H9 (cell line): ENCODE measurements at regions not wholly inside any gene's neighbourhood (a gene's known extent, or its start where the extent isn't known, plus 50 kb on each side); places are given as distances from the start of the nearest gene placed in this dataset.

ENCODE experiments used
- DNase-seq: peaks from one replicate; pipeline ENCODE4 v3.0.0-alpha.2; 2017
- H2AFZ ChIP-seq: one replicate; pipeline ENCODE4 v1.6.1; 2013; ENCODE audit warnings: mild to moderate bottlenecking, low read length, control low read depth, moderate library complexity
- H2AK5ac ChIP-seq: 2 replicates; pipeline ENCODE4 v1.6.1; 2013; ENCODE audit warnings: low read length, control low read depth, mixed read lengths; ENCODE audit not compliant: insufficient read length
- H2BK120ac ChIP-seq: one replicate; pipeline ENCODE4 v1.6.1; 2013; ENCODE audit warnings: low read depth, mild to moderate bottlenecking, low read length, control low read depth, inconsistent platforms; ENCODE audit not compliant: poor library complexity, severe bottlenecking
- H2BK12ac ChIP-seq: 2 replicates; pipeline ENCODE4 v1.6.1; 2013; ENCODE audit warnings: low read length, control low read depth, mixed read lengths, low read depth; ENCODE audit not compliant: insufficient read length
- H2BK15ac ChIP-seq: 2 replicates; pipeline ENCODE4 v1.6.1; 2013; ENCODE audit warnings: low read depth, low read length, control low read depth
- H2BK20ac ChIP-seq: one replicate; pipeline ENCODE4 v1.6.1; 2013; ENCODE audit warnings: low read depth, mild to moderate bottlenecking, low read length, control low read depth, inconsistent platforms; ENCODE audit not compliant: poor library complexity, severe bottlenecking
- H2BK5ac ChIP-seq: 2 replicates; pipeline ENCODE4 v1.6.1; 2013; ENCODE audit warnings: low read length, control low read depth, mixed read lengths; ENCODE audit not compliant: insufficient read length
- H3K14ac ChIP-seq: 2 replicates; pipeline ENCODE4 v1.6.1; 2013; ENCODE audit warnings: low read length, control low read depth; ENCODE audit not compliant: insufficient read depth
- H3K18ac ChIP-seq: 2 replicates; pipeline ENCODE4 v1.6.1; 2013; ENCODE audit warnings: low read depth, mild to moderate bottlenecking, mixed read lengths, low read length, control low read depth; ENCODE audit not compliant: insufficient read length
- H3K23ac ChIP-seq: 2 replicates; pipeline ENCODE4 v1.6.1; 2013; ENCODE audit warnings: low read length, control low read depth, mixed read lengths, low read depth; ENCODE audit not compliant: insufficient read length
- H3K23me2 ChIP-seq: 2 replicates; pipeline ENCODE4 v1.6.1; 2013; ENCODE audit warnings: low read depth, mild to moderate bottlenecking, mixed read lengths, low read length, control low read depth; ENCODE audit not compliant: insufficient read length, poor library complexity, severe bottlenecking
- H3K27ac ChIP-seq: 2 replicates; pipeline ENCODE4 v1.5.1; 2013; ENCODE audit warnings: low read length, control low read depth, mixed read lengths, low read depth; ENCODE audit not compliant: insufficient read length
- H3K27me3 ChIP-seq: 2 replicates; pipeline ENCODE4 v1.6.1; 2013; ENCODE audit warnings: low read length, control low read depth, inconsistent platforms; ENCODE audit not compliant: insufficient read depth
- H3K4ac ChIP-seq: 2 replicates; pipeline ENCODE4 v1.6.1; 2013; ENCODE audit warnings: low read depth, mild to moderate bottlenecking, control low read depth, inconsistent platforms, low read length, moderate library complexity
- H3K4me1 ChIP-seq: 2 replicates; pipeline ENCODE4 v1.6.1; 2013; ENCODE audit warnings: low read length, control low read depth, inconsistent platforms; ENCODE audit not compliant: insufficient read depth
- H3K4me2 ChIP-seq: 2 replicates; pipeline ENCODE4 v1.6.1; 2013; ENCODE audit warnings: low read length, control low read depth, mixed read lengths; ENCODE audit not compliant: insufficient read length, insufficient read depth
- H3K56ac ChIP-seq: 2 replicates; pipeline ENCODE4 v1.6.1; 2013; ENCODE audit warnings: low read depth, mild to moderate bottlenecking, mixed read lengths, low read length, control low read depth; ENCODE audit not compliant: insufficient read length
- H3K79me1 ChIP-seq: 2 replicates; pipeline ENCODE4 v1.6.1; 2013; ENCODE audit warnings: low read depth, mild to moderate bottlenecking, moderate library complexity, low read length, control low read depth, inconsistent platforms; ENCODE audit not compliant: insufficient read depth, poor library complexity, severe bottlenecking
- H3K79me2 ChIP-seq: 2 replicates; pipeline ENCODE4 v1.6.1; 2013; ENCODE audit warnings: low read length, control low read depth, inconsistent platforms; ENCODE audit not compliant: insufficient read depth
- H3K9ac ChIP-seq: 2 replicates; pipeline ENCODE4 v1.6.1; 2013; ENCODE audit warnings: low read length, control low read depth, mixed read lengths; ENCODE audit not compliant: insufficient read length; ENCODE audit errors: extremely low read depth
- H3K9me3 ChIP-seq: one replicate; pipeline ENCODE4 v1.6.1; 2013; ENCODE audit warnings: low read depth, low read length, inconsistent platforms; ENCODE audit not compliant: control insufficient read depth
- H3T11ph ChIP-seq: one replicate; pipeline ENCODE4 v1.6.1; 2013; ENCODE audit warnings: mild to moderate bottlenecking, low read length, control low read depth, inconsistent platforms
- H4K20me1 ChIP-seq: one replicate; pipeline ENCODE4 v1.6.1; 2013; ENCODE audit not compliant: control insufficient read depth, insufficient read length, insufficient read depth
- H4K5ac ChIP-seq: 2 replicates; pipeline ENCODE4 v1.6.1; 2013; ENCODE audit warnings: low read depth, mild to moderate bottlenecking, mixed read lengths, low read length, control low read depth; ENCODE audit not compliant: insufficient read length
- H4K8ac ChIP-seq: replicated peaks from 2 replicates; pipeline ENCODE4 v1.6.1; 2013; ENCODE audit warnings: low read length, control low read depth, mixed read lengths, low read depth; ENCODE audit not compliant: insufficient read length
- H4K91ac ChIP-seq: 2 replicates; pipeline ENCODE4 v1.6.1; 2013; ENCODE audit warnings: low read depth, mild to moderate bottlenecking, moderate library complexity, mixed read lengths, low read length, control low read depth; ENCODE audit not compliant: insufficient read length
- H3K27ac Mint-ChIP-seq, 3 experiments: 2 replicates in 2 of 3; 3 replicates in 1 of 3; pipeline ENCODE4 v1.8.0; 2020 to 2021; ENCODE audit warnings: mixed read lengths in 3 of 3, mild to moderate bottlenecking in 1 of 3, moderate library complexity in 1 of 3
- H3K27me3 Mint-ChIP-seq: 2 replicates; pipeline ENCODE4 v1.8.0; 2021; ENCODE audit warnings: low read depth, mild to moderate bottlenecking, moderate library complexity, mixed read lengths
- H3K36me3 Mint-ChIP-seq, 3 experiments: 2 replicates in 2 of 3; 3 replicates in 1 of 3; pipeline ENCODE4 v1.8.0; 2020 to 2021; ENCODE audit warnings: low read depth in 3 of 3, mixed read lengths in 3 of 3; ENCODE audit not compliant: insufficient read depth in 1 of 3
- H3K4me1 Mint-ChIP-seq, 2 experiments: 2 replicates each; pipeline ENCODE4 v1.8.0; 2020; ENCODE audit warnings: mixed read lengths in 2 of 2
- H3K4me3 Mint-ChIP-seq, 2 experiments: 2 replicates in 1 of 2; 3 replicates in 1 of 2; pipeline ENCODE4 v1.8.0; 2020 to 2021; ENCODE audit warnings: mild to moderate bottlenecking in 2 of 2, mixed read lengths in 2 of 2, moderate library complexity in 1 of 2
- H3K9me3 Mint-ChIP-seq, 2 experiments: 2 replicates in 1 of 2; 3 replicates in 1 of 2; pipeline ENCODE4 v1.8.0; 2020; ENCODE audit warnings: mild to moderate bottlenecking in 2 of 2, mixed read lengths in 2 of 2, moderate library complexity in 1 of 2
- WGBS: extraction: QIAGEN DNeasy Blood & Tissue Kit; methylation state at CpG from one replicate; pipeline ENCODE4 v1.1.7; 2013; ENCODE audit warnings: missing lambda C conversion rate, low lambda C conversion rate, mixed read lengths; ENCODE audit not compliant: insufficient read length; ENCODE audit errors: extremely low coverage; 5-methylcytosine and 5-hydroxymethylcytosine counted together
- TF ChIP-seq, protein P1 (sequence below): fragments of 200-600 bp; sonication (generic); conservative IDR thresholded peaks from 3 replicates; pipeline ENCODE4 v1.8.0; 2021; ENCODE audit warnings: antibody characterized with exemption, mild to moderate bottlenecking

DNA sequence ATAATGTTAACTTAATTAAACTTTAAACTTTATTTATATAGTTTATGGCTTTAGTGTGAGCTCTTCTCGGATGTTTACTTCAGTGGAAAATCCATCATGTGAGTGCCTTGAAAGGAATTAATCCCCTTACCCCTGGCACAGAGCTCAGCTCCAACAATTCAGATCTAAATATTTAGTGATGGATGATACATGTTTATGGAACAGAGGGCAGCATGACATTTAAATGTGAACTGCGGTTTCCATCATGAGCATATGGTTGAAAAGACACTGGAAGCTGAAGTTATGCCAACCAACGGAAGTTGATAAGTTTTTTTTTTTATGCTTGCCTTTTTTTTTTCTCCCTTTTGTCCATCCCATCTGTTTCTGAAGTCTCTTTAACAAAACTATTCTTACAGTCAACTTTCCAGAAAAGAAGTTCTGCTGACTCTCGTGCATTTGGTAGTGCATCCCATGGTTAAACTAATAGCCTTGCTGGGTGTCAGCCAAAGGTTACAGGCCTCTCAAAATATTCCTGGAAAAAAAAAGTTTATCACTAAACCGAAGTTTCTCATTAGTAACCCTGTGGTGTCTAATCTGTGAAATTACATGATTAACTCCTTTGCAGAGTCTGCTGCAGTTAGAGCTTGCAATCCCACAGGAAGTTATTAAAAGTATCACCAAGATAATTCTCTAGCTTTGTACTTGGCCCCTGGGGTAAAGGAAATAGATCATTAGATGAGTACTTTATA lies 243.9 kb upstream of the TCF21 start:
- no peaks in the 10 kb centered on the region for H3K27me3 ChIP-seq

More for the DNA sequence above, 243.9 kb upstream of the TCF21 start:
- H3K36me3 Mint-ChIP-seq = no peaks in the 10 kb centered on the region; a peak in 2 of 7 replicates
- no peak overlapping the region for H3K18ac ChIP-seq
- H3K79me1 ChIP-seq = no peaks in the 10 kb centered on the region
- H2BK12ac ChIP-seq = no peak overlapping the region
- H2BK15ac ChIP-seq = no peak overlapping the region
- H3K56ac ChIP-seq = no peak overlapping the region
- TF ChIP-seq, protein P1, sequence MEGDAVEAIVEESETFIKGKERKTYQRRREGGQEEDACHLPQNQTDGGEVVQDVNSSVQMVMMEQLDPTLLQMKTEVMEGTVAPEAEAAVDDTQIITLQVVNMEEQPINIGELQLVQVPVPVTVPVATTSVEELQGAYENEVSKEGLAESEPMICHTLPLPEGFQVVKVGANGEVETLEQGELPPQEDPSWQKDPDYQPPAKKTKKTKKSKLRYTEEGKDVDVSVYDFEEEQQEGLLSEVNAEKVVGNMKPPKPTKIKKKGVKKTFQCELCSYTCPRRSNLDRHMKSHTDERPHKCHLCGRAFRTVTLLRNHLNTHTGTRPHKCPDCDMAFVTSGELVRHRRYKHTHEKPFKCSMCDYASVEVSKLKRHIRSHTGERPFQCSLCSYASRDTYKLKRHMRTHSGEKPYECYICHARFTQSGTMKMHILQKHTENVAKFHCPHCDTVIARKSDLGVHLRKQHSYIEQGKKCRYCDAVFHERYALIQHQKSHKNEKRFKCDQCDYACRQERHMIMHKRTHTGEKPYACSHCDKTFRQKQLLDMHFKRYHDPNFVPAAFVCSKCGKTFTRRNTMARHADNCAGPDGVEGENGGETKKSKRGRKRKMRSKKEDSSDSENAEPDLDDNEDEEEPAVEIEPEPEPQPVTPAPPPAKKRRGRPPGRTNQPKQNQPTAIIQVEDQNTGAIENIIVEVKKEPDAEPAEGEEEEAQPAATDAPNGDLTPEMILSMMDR = no peak
- H2BK20ac ChIP-seq = no peak overlapping the region
- no peak overlapping the region for H2BK5ac ChIP-seq
- H3K4me1 ChIP-seq = peaks cover 2% of the 10 kb centered on the region; the same call in 1 of the 2 replicates
- H3K79me2 ChIP-seq = no peaks in the 10 kb centered on the region
- no peak overlapping the region for H2BK120ac ChIP-seq
- no peaks in the 10 kb centered on the region for H3K23me2 ChIP-seq
- H3K14ac ChIP-seq = no peak overlapping the region
- H3K9ac ChIP-seq = no peak overlapping the region
- no peaks in the 10 kb centered on the region for H3K9me3 ChIP-seq
- no peak overlapping the region for H3K4ac ChIP-seq
- H3T11ph ChIP-seq = no peak overlapping the region
- peaks cover 9% of the 10 kb centered on the region in 2 experiments for H3K4me1 Mint-ChIP-seq
- no peak overlapping the region for H3K4me3 Mint-ChIP-seq
- H3K27ac Mint-ChIP-seq = peak overlapping the region in 1 of 3 experiments; percentile 35; a peak in 1 of 7 replicates
- H3K9me3 Mint-ChIP-seq = no peaks in the 10 kb centered on the region
- no peak overlapping the region for H3K23ac ChIP-seq
- H4K20me1 ChIP-seq = no peaks in the 10 kb centered on the region
- H3K4me2 ChIP-seq = no peak overlapping the region
- H4K5ac ChIP-seq = no peak overlapping the region
- no peak for DNase-seq
- H3K27ac ChIP-seq = no peak overlapping the region
- H2AFZ ChIP-seq = no peak overlapping the region
- no peaks in the 10 kb centered on the region for H3K27me3 Mint-ChIP-seq
- no CpG with 5 or more reads among the region's 5 CpGs for WGBS
- no peak overlapping the region for H4K91ac ChIP-seq
- H4K8ac ChIP-seq = no peak overlapping the region
- H2AK5ac ChIP-seq = no peak overlapping the region
